Activated CD4-positive, alpha-beta T cell treated with anti-CD3 and anti-CD28 coated beads for 4 hours (primary cell): ENCODE measurements at regions not wholly inside any gene's neighbourhood (a gene's known extent, or its start where the extent isn't known, plus 50 kb on each side); places are given as distances from the start of the nearest gene placed in this dataset.

ENCODE experiments used
- DNase-seq, 2 donors: peaks; one replicate each; pipeline ENCODE4 v3.0.0-alpha.2; 2020

DNA sequence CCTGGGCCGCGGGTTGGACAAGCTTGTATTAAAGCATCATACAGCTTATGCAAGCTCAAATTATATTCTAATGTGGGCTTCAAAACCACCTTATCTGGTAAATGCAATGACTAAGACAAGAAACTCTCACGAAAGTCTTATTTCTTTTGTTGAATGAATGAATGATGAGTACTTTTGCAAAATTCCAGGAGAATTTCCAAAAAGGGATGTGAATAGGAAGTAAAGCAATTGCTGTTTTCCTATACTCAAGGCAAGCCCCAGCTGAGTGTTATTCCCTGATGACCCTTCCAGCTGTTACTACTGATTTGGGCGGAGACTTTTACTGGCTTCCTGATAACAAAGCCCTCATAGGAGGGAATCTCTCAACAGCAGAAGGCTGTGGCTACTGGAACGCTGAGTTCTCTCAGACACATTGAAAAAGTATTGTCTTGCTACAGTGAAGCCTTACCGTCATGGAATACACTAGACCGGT lies 162.8 kb downstream of the SREK1 start:
- DNase-seq: no peak

- DNase-seq: no peak
Measured at GRCh38 chr5:66307647-66308241, 163.6 kb downstream of the SREK1 start.

DNA sequence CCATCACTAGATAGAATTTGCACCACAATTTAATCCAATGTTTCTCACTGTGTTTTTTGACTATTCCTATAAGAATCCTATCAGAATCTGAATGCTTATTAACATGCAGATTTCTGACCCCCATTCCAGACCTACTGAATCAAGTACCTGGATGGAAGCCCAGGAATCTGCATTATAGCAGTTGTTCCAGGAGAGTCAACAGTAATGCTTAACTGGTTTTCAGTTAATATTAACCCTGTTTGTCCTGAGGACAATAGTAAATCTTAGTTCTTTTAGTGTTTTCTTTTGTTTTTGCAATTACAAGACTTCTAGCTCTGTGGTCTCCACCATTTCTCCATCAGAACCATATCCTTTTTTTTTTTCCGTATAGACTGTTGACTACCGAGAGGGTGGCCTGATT lies 168.2 kb downstream of the SREK1 start:
- no peak for DNase-seq

- DNase-seq: no peak
Measured at GRCh38 chr5:66315784-66316183, 171.7 kb downstream of the SREK1 start.

DNA sequence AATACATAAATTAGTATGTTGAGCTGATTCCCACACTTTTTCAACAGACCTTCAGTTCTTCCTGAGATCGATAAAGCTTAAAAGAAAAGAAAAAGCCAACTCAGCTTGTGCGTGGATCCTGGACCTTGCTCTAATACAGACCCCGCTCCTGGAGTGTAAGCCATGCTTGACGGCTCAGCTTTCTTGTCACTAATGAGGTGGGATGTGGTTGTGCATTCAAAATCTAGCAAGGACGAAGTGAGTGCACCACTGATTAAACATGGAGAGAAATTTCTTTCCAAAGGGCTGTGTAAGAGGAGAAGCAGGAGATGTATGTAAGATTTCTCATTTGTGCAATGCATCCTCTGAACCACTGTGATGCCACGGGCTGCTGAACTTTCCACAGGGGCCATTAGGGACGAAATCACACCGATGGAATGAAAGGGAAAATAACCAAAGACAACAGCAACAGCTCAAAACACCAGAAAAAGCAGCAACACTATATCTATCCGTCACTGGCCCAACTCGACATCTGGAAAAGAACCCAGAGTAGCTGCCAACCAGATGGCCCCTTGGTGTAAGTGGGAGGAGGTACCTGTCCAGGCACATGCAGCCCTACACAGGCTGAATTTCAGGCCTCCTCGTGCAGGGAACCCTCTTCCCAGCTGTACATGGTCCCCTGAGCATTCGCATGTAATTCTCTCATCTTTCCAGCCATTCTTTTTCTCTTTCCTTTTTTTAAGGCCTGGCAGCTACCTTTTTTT lies 178.9 kb downstream of the SREK1 start:
- no peak for DNase-seq

- DNase-seq: no peak
Measured at GRCh38 chr5:66323529-66323895, 179.4 kb downstream of the SREK1 start.

DNA sequence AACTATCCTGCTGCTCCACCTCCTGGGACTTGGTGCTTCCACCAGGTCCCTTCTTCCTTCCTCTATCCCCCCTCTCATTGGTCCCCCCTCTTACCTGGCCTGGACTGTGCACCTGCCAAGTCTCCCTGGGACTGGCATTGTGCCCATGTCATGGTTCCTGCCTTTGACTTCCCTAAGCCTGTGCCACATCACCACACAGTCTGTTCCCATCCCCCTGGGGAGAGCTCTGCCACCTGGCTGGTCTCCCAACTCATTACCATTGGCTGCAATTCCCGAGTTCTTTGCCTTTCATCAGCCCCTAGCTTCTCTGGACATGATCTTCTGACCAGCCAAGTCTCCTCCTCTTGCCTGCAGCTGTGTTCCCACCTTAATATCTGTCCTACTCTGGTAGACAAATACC lies 180.3 kb downstream of the SREK1 start:
- DNase-seq: no peak

- DNase-seq: no peak
Measured at GRCh38 chr5:66326276-66326675, 182.2 kb downstream of the SREK1 start.

DNA sequence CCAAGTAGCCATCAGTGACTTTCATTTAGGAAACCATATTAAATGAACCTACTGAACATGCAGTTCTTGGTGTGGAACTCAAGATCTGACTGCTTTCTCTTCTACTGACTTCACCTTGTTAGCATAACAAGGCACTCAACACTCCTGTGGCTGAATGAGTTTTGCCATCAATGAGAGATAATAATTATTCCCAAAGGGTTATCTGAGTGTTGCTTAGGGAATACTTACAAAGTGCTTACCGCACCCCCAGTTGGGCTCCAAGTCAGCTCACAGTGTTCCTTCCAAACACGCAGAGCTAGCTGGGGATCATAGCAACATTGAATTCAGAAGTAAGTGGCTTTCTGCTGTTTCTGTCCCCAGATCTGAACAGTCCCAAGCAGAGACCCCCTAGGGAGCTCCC lies 182.9 kb downstream of the SREK1 start:
- DNase-seq: no peak

DNA sequence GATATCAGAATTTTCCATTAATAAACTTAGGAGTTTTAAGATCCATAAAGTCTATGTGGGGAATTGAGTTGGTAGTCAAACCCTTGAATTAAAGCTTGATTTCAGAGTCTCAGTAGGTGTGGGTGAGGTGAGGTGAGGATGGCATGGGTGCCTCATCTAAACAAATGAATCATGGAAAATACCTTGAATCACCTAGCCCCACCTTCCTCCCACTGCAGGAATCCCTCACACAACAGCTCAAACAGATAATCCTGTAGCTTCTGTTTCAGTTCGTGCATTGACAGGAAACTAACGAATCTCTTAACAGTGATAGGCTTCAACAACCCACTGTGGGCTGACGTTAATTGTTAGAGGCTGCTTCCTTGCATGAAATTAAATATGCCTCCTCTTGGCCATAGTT lies 185.0 kb downstream of the SREK1 start:
- DNase-seq: no peak

DNA sequence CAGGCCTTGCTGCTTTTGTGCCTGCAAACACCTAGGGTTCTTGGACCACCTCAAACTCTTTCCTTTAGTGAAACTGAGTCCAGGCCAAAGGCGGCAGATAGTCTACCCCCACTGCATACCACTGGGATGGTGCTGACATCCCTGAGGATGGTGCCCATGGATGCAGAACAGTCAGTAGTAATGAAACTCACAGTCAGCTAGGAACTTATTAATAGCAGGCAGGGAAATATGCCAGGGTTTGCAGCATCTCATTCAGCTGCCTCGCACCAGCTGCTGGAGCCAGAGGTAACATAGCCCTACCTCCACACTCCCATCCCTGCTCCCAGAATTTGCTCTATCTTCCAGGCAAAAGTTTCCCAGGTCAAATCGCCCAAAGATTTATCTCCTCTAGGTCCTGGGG lies 189.1 kb downstream of the SREK1 start:
- no peak for DNase-seq

DNA sequence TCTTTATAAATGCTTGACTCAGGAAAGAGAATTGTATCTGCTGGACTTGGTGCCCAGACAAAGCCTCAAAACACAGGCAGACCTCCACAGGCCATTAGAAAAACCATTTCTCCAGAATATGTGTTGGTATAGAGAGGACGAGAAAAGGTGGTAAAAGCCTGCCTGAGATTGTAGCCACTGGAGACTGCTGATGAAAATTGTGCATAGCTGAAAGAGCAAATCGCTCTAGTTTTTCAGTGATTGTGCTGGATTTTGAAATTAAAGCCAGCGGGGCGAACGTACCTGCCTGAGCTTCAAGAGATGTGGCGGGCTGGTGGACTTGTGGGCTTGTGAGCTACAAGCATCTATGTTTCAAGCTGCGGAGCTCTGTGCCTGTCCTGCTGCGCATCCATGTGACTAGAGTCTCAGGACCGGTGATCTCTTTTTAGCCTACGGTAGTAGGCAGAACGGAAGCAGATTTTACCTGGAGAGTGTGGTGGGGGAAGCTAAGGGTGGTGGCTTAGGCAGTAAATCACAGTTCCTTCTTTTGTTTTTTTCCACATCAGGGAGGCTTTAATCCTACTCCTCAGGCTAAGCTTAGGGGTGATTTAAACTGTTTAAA lies 193.6 kb downstream of the SREK1 start:
- DNase-seq: no peak

- DNase-seq: no peak
Measured at GRCh38 chr5:66338828-66339227, 194.7 kb downstream of the SREK1 start.

DNA sequence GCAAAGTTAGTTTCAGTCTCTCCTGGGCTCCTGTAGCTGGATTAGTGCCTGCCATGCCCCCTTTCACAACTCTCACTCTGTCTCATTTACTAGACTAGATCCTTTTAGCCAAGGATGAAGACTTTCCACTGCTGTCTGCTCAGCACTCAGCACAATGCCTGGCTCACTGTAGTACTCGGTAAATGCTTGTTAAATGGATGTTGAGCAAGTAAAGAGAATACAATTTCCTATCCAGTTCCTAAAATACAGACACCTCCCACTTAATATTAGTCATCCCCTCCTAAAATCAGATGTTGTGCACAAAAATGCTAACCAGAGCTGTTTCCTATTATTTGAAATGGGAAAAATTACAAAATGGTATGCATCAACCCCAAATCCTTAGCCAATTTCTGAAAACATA lies 195.8 kb downstream of the SREK1 start:
- no peak for DNase-seq

- DNase-seq: no peak
Measured at GRCh38 chr5:66340786-66341185, 196.7 kb downstream of the SREK1 start.

GRCh38 chr5:66342341-66342880 lies 198.3 kb downstream of the SREK1 start:
- DNase-seq: no peak

- no peak for DNase-seq
Measured at GRCh38 chr5:66343370-66344071, 199.4 kb downstream of the SREK1 start.

GRCh38 chr5:66344544-66344943 lies 200.4 kb downstream of the SREK1 start:
- DNase-seq: no peak

DNA sequence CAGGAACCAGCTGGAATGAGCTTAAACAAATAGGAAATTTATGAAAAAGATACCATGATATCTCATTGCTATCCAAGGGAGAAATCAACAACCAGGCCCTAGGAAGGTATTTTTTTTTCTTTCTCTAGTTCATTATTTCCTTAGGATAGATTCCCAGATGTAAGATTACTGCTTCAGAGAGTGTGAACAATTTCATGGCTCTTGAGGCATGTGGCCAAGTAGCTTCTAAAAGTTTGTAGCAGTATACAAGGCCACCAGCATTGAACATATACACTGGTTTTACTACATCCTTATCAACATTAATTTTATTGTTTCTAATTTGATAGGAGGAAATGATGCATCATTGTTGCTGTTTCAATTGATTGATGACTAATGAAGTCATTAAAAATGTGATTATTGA lies 201.2 kb downstream of the SREK1 start:
- no peak for DNase-seq

DNA sequence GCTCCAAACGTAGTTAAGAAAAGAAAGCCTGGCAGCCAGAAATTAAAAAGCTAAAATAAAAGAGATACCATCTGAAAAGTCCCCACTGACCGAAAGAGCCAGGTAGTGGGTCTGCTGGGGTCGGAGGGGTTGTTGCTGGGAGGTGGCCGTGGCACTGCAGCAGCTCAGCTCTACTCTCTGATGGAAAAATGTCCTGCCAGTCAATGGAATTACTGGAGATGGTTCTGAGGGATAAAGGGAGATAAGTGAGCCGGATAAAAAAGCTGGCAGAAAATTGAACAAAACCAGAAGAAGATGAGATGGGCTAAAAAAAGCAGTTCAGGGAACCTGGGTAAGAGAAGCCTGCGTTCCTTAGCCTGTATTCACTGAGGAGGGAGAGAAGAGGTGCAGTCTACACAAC lies 202.8 kb downstream of the SREK1 start:
- DNase-seq: no peak

GRCh38 chr5:66348387-66349125 lies 204.5 kb downstream of the SREK1 start:
- no peak for DNase-seq

DNA sequence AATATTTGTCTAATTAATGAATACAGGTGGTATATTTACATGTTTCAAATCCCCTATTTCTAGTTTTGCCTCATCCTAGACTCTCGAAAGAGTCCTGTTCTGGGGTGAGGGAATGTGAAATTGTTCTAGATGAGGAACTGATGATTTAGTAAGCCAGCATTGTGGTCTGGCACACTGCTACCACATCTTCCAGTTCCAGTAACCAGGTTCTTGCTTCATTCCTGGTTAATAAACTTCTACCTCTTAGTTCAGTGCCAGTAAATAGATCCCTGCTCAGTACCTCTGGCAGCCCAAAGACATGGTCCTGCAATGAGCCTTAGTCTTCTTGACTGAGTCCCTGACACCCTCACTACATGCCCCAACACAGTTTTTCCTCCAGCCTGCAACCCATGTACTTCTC lies 207.7 kb downstream of the SREK1 start:
- DNase-seq: no peak

GRCh38 chr5:66353186-66353585 lies 209.1 kb downstream of the SREK1 start:
- no peak for DNase-seq
